22Rv1 (cell line): ENCODE measurements at regions not wholly inside any gene's neighbourhood (a gene's known extent, or its start where the extent isn't known, plus 50 kb on each side); places are given as distances from the start of the nearest gene placed in this dataset.

ENCODE experiments used
- CTCF ChIP-seq: fragments of 450-650 bp; IDR thresholded peaks from 2 replicates; pipeline ENCODE4 v1.5.1; 2017; ENCODE audit warnings: mild to moderate bottlenecking
- ZFX ChIP-seq: fragments of 450-650 bp; IDR thresholded peaks from 2 replicates; pipeline ENCODE4 v1.6.1; 2017; ENCODE audit warnings: antibody characterized with exemption, borderline replicate concordance

GRCh38 chr3:10706740-10707399, 109.2 kb upstream of the SLC6A11 start:
- TF ChIP-seq CTCF (no peak), ZFX (no peak)
